COR-L47 (cell line): ENCODE measurements at regions not wholly inside any gene's neighbourhood (a gene's known extent, or its start where the extent isn't known, plus 50 kb on each side); places are given as distances from the start of the nearest gene placed in this dataset.
"Not testable (repeated sequence)": the region's sequence is repeated elsewhere in the genome, so short reads cannot be mapped to it uniquely, and the experiment has no call there.

Experiments
- DNase-seq: peaks from one replicate; lab custom pipeline; 2025; lab: John Stamatoyannopoulos, UW

DNA sequence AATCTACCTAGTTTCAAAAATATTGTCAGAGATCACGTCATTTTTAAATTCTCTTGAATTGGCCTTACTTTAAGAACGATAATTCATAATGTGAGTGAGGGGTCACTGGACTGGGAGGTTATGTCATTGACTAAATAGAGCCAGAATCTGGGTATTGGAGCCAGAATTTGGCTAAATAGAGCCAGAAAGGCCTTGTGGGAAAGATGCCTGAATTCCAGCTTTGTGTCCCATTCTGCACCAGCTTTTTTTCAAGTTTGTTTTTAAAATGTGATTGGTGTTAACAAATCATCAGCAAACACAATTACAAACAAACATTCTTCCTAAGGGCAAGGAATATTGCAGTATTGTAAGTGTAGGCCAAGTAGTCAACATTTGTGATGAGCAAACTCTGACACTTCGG lies 233.2 kb upstream of the PRKCQ start:
- no peak for DNase-seq

DNA sequence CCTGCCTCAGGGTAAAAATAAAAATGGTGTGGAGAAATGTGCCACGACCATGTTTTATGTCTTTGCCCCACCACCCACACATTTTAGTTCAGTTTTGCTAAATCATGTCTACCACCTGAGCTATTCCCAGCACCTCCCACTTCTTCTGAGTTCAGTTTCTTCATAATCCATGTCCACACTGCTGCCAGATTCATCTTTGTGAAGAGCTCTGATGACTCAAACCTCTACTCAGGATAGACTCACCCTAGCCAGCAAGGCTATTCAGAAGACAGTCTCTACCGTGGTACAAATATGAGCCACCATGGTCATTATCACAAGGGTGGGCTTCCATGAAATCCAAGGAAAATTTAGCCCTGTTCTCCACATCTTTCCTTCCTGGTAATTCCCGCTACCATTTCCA lies 231.1 kb upstream of the PRKCQ start:
- DNase-seq, result no peak

DNA sequence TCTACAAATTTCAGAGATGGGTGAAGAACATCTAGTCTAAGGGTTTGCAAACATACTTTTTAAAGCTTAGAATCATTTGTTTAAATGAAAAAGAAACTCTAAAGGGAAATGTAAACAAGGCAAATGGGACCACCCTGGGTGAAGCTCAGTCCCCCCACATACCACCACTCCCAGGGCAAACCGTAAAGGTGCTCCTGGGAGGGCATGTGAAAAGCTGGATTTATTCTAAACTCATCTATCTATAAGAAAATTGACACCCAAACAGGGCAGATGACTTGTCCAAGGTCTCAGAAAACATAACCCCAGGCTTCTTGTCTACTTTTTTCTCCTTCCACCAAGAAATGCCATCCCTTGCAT lies 223.3 kb upstream of the PRKCQ start:
- no peak for DNase-seq

DNA sequence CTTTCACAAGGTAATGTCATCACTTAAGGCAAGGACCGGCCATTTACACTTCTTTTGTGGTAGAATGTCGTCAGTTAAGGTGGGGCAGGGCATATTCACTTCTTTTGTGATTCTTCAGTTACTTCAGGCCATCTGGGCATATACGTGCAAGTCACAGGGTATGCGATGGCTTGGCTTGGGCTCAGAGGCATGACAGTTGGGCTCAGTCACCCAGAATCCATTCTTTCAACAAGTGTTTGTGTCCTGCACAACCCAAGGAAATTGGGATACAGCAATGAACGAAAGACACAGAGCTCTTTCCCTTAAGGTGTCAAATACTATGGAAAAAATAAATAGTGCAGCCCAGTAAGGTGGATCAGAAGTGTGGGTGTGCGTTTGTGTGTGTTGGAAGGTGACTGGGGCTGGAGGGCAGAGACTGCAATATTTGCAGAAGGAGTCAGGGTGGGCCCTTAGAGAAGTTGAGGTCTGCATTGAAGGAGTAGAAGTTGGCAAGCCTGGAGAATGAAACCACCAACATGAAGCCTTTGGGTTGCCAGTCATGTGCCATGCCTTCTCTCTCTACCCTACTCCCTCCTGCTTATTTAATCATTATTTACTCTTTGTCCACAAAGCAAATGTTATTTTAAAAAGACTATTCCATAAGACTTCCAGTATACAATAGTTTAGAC lies 222.8 kb upstream of the PRKCQ start:
- no peak for DNase-seq

DNA sequence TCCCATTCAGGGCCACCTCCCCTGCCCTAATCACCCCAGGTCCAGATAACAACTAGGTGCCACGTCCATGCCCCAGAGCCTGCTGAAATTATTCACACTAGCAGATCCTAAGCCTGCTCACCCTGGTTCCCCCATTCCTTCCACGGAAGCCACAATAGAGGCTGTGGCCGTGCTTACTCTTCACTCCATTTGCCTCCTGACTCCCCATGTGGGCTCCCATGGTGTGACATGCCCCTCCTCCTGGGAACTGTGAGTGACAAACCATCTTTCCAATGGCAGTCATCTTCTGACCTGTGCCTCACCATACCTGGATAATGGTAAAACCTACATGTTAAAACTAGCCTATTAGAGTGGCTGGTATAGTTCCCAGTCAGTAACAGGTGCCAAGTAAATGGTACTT lies 216.2 kb upstream of the PRKCQ start:
- DNase-seq, result no peak

DNA sequence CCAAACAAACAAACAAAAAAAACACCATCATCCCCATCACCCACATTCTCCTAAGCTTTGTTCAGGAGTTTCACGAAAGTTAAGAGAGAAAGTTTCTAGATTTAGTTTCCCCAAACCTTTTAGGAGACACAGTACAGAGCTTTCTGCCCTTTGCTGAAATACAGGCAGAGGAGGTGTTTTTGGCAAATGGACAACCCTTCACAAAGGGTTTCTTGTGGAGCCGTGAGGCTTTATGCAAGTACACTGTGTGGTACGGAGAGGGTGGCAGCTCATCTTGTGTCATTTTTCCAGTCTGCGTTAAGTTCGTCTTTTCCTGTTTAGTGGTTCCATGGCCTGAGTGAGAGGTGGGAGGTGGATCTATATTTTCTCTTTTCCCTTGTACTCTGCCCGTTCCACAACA lies 215.5 kb upstream of the PRKCQ start:
- no peak for DNase-seq

DNA sequence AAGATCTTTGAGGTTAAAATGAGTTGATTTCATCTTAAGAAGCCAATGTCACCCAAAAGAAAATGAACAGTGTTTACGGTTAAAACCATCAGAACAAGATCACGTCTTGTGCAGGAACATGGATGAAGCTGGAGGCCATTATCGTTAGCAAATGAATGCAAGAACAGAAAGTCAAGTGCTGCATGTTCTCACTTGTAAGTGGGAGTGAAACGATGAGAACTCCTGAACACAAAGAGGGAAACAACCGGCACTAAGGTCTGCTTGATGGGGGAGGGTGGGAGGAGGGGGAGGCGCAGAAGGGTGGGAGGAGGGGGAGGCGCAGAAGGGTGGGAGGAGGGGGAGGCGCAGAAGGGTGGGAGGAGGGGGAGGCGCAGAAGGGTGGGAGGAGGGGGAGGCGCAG lies 214.8 kb upstream of the PRKCQ start:
- not testable (repeated sequence) for DNase-seq

DNA sequence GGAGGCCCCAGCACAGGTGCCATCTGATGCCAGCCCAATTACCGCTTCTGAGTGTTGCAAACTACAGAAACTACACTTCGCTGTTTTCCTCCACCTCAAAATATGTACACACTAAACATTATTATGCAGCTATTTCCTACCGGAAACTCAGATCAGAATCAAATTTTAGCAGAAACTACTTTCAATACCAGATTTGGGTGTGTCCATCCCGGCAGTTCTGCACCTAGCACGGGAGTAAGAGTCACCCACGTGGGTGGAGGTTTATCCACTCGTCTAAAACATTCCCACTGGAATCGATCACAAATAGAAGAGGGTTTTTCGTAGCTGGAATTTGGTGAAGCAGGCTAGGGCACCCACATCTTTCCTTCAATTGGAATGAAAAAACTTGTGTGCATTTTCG lies 214.4 kb upstream of the PRKCQ start:
- no peak for DNase-seq

DNA sequence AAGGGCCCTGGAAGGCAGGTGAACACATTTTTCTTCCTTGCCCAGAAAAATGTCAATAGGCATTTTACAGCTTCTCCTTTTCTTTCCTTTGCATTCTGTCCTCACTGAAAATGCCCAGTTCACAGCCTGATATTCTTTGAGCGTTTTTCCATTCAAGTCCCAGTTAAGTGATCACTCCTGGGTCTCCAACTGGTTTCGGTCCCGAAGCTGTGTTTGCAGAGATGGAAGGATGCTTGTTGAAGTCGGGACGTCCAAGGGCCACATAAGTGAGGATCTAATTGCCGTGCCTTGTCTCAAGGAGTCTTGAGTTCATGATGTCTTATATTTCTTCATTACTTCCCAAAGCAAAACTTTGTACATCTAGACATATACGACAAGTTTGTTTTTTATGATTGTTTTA lies 208.7 kb upstream of the PRKCQ start:
- no peak for DNase-seq

DNA sequence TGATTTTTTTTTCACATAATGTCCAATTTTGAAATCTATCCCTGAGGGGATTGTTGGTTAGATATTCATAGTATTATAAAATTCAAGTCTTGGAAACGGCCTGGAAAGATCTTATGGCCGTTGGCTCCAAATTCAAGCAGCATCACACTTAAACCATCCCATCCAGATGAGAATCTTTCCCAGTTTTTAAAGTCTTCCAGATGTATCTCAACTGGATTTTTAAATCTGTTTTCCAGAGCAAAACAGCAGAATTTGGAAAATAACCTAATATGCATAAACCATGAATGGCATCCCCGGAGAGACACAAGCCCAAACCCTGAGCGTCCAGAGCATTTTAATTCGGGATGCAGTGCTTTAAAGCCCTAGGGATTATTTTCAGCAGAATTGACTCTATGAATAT lies 208.2 kb upstream of the PRKCQ start:
- DNase-seq, result no peak

DNA sequence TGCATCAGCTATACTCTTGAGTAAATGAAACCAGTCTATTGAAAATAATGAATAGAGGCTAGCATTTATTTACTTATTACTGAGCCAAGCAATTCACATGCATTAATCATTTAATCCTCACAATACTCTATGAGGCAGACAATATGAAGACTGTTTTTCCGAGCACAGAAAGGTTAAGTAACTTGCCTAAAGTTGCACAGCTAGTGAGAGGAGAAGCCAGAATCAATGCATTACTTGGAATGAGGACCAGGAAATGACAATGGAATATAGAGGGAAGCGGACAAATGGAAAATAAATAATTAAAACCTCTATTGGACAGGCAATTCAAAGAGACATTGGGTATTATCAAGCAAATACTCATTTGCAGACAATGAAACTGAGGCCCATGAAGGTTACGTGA lies 207.6 kb upstream of the PRKCQ start:
- no peak for DNase-seq

DNA sequence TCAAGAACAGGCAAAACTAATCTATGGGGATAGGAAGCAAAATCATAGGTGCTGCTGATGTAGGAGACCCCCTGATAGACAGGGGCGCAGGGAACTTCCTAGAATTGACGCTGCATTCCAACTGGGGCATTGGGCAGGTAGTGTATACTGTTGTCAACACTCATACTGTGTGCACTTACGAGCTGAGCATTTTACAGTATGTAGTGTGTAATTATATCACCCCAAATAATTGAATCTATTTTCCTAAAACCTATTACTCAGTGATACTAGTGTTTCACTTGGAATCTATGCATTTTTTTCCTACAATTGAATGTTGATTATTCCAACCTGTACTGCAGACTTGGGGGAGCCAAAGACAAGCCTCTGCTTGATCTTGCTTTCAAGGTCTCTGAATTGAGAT lies 207.0 kb upstream of the PRKCQ start:
- DNase-seq, result no peak

DNA sequence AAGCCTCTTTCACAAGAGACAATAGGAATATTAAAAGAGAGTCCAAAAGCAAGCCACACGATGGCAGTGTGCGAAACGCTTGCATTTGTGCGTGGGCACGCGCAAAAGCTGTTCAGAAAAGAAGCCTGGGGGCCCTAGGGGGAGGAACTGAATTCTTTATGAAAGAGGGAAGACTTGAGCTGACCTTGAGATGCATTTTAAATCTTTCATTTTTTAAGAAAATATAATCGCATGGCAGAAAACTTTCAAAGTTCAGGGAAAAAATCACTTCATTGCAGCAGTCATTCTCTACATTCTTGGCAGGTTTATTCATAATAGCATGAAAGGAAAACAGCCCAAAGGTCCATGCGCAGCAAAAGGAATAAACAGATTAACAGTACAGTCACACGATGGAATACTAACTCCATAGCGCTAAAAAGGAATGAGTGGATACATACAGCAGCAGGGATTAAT lies 206.5 kb upstream of the PRKCQ start:
- DNase-seq, result no peak

DNA sequence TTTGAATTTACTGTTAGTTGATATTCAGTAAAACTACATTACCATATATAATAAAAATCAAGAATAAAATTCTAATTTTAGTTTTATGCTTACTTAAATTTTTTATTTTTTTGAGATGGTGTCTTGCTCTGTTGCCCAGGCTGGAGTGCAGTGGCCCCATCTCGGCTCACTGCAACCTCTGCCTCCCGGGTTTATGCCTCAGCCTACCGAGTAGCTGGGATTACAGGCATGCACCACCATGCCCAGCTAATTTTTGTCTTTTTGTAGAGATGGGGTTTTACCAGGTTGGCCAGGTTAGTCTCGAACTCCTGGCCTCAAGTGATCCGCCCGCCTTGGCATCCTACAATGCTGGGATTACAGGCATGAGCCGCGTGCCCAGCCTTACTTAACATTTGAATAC lies 204.4 kb upstream of the PRKCQ start:
- not testable (repeated sequence) for DNase-seq

DNA sequence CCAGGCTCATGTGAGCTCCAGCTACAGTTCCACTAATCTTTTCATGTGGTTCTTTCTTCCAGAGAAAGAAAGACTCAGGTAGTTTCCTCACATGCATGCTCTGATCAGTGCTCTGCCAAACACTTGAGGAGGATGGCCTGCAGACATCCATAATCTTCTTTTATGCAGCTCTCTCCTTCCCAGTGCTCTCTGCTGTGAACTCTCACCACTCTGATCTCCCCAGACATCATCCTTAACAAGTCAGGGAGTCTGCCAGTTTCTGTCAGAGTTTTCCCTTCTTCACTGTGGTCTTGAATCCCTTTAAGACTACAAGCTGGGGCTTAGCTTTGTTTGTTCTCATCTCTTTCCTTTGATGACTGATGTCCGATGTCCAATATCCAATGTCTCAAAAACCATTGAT lies 203.4 kb upstream of the PRKCQ start:
- DNase-seq, result no peak

DNA sequence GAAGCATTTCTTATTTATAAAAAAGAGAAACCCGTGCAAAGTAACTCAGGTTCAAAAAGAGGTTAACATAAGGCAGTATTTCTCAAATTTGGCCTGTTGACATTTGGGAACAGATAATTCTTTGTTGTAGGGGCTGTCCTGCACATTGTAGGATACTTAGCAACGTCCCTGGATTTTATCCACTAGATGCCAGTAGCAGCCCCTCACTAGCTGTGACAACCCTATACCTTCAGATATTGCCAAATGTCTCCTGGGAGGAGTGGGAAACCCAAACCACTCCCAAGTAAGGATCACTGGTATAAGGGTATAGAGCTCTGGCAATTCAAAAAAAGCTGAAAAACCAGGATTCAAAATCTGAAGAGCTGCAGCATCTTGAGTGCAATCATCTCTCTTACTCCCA lies 202.3 kb upstream of the PRKCQ start:
- DNase-seq, result no peak

DNA sequence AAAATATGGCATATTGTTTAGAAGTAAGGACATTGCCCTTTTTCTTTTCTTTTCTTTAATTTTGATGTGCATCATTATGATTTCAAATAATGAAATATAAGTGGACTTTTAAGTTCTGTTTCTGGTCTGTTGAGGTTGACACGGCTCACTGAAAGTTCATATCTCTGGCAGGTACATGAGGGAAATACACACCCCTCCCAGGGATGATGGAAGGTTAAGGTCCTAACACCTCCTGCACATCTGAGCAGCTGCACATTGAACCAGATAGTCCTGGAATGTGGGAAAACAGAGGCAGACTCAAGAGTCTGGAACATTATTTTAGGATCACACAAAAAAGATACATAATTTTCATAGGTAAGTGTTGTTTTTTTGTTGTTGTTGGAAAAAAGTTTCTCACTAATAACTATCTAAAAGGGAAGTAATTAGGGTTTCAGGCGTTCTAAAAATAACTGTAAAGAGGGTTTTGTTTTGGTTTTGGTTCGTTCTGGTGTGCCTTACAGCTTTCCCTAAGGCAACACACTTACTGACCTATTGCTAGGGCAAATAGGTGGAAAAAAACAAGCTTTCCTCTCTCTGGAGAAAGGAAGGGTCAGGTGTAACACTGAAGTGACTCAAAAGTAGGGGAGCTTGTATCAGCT lies 201.2 kb upstream of the PRKCQ start:
- DNase-seq, result no peak

DNA sequence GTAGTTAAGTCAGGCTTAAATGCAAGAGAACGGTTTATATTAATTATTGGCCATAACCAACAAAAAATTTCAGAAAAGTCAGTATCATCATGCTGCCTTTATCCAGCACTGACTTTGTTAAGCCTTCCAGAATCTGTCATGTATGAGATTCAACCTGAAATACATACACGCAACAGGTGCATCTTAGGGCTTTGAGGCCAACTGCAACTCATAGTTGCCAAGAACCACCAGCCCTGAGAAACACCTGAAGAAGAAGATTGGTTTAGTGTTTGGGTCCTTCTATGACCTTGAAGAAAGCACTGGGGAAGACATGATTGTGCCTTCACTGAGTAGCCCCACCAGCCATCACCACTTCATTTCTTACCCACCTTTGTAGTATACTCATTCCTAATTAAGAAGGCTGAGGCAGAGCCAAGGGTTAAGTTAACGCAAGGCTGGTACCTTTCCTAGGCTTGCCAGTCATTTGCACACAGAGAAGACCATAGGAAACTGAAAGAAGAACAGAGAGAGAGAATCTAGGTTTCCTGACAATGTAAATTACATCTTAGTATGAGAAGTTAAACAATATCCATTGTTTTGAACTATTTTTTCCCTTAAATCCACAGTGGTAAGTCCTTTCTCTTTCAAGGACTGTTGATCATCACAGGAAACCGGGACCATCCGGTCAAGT lies 200.1 kb upstream of the PRKCQ start:
- DNase-seq, result no peak

DNA sequence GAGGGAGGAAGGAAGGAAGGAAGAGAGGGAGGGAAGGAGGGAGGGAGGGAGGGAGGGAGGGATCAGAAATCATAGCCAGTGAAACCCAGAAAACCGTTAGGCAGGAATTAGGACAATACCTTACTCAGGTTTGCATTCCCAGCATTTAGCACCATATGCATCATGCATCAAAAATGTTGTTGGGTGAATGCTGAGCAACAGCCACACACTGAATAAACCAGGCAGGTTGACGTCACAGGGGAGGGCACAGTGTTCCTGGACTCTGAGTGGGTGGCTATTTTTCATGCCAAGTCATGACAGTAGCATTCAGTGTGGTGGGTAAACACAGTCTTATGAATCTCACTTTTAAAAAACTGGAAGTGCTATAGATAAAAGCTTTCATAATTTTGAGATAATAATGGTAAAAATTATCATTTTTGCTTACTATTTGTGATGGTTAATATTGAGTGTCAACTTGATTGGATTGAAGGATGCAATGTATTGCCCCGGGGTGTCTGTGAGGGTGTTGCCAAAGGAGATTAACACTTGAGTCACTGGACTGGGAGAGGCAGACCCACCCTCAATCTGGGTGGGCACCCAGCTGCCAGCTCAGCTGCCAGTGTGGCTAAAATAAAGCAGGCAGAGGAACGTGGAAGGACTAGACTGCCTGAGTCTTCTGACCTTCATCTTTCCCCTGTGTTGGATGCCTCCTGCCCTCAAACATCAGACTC lies 199.1 kb upstream of the PRKCQ start:
- no peak for DNase-seq

DNA sequence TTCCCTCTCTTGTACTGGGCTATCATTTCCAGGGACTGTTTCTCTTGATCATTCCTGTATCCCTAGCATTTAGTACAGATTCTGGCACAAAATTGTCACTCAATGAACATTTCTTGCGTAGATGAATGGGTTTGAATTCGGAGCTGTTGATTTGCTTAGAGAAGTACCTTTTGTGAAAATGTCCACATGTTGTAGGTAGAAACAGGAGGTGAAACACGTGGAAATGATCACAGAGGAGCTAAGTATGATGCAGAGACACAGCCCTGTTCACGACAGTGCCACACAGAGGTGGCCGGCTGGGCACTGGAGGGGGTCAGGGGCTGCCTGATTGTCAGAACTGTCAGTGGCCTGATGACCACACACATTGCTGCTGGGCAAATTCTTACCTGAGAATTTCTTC lies 196.1 kb upstream of the PRKCQ start:
- DNase-seq, result no peak

DNA sequence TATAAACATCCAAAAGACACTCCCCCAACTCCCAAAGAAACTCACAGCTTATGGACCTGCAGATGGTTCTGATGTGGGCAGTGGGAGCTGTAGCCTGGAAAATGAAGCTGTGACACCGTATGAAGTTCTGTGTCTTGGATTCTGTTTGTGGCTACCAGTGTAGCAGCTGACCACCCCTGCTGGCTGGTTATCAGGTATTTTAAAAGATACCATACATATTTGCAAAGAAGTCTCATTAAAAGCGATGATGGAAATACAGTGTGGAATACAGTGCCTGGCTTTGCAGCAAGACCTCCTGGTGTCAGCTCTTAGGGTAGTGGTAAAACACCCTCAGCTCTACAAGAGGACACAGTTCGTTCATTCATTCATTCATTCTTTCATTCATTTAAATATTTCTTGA lies 194.3 kb upstream of the PRKCQ start:
- DNase-seq, result no peak

DNA sequence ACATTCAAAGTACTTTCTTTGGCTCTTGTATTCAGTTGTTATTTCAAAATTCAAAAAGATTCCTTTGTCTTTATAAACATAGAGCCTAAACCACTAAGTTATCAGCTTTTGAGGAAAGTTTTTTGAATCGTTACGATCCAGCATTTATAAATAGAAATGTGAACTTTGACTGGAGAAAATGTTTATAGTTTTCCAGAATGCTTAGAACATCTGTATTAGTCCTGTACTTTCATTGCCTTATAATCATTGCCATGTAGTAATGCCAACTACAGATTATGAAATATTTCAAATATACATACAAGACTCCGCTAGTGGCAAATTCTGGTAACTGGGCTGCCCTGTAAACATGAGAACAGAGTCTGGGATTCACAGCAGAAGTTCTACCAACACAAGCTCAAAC lies 191.3 kb upstream of the PRKCQ start:
- DNase-seq, result no peak

DNA sequence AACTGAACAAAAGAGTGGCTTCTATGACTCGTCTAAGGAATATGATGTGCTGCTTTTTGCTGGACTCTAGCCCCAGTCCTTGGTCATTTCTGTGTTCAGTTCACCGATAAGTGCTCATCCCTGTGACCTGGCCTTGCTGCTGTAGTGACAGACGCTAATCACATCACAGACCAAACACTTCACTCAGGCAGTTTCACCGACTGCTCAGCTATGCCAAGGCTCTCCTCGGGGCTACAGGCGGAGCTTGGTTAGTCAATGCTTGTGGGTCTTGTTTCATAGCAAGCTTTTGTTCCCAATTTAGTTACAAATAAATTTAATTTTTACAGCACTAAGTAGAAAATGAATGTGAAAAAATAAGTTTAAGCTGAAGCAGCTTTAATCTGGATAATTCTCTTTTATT lies 190.8 kb upstream of the PRKCQ start:
- no peak for DNase-seq
